CD4-positive, alpha-beta T cell (primary cell): ENCODE measurements at regions not wholly inside any gene's neighbourhood (a gene's known extent, or its start where the extent isn't known, plus 50 kb on each side); places are given as distances from the start of the nearest gene placed in this dataset.

Experiments
- ATAC-seq: fragments of 200-7000 bp; cut with Tn5 transposase; one replicate; pipeline ENCODE4 v1.10.0; 2022; ENCODE audit warnings: mild to moderate bottlenecking; ENCODE audit not compliant: poor library complexity
- CTCF ChIA-PET: fragments of 350-600 bp; sonication (Branson Sonifier 250); formaldehyde crosslinking; loops from one replicate; lab custom pipeline; 2021; ENCODE audit warnings: antibody characterized with exemption, inconsistent platforms; lab: Charles Lee
- POLR2A ChIA-PET: fragments of 350-600 bp; sonication (Branson Sonifier 250); formaldehyde crosslinking; loops from one replicate; lab custom pipeline; 2021; ENCODE audit warnings: antibody characterized with exemption, inconsistent platforms; lab: Charles Lee
- DNase-seq, 14 experiments: peaks; one replicate each; pipeline ENCODE4 v3.0.0-alpha.2; 2013 to 2020; ENCODE audit warnings: mixed read lengths in 2 of 14
- H3K27ac ChIP-seq, 2 donors: one replicate each; pipeline versions ENCODE4 v1.5.1 to v1.7.0; 2013; ENCODE audit warnings: low read length in 2 of 2, low read depth in 1 of 2, mild to moderate bottlenecking in 1 of 2
- H3K27me3 ChIP-seq, 2 experiments: 1 replicate in 1 of 2; 2 replicates in 1 of 2; pipeline versions ENCODE4 v1.6.1 to v1.7.0; 2013; ENCODE audit warnings: low read length in 2 of 2, control low read depth in 1 of 2, mild to moderate bottlenecking in 1 of 2, moderate library complexity in 1 of 2; ENCODE audit not compliant: insufficient read depth in 2 of 2, control insufficient read depth in 1 of 2
- H3K36me3 ChIP-seq: one replicate; pipeline ENCODE4 v1.6.1; 2013; ENCODE audit warnings: low read length, control low read depth; ENCODE audit not compliant: insufficient read depth
- H3K4me1 ChIP-seq: one replicate; pipeline ENCODE4 v1.6.1; 2013; ENCODE audit warnings: low read length, control low read depth; ENCODE audit not compliant: insufficient read depth
- H3K4me3 ChIP-seq: one replicate; pipeline ENCODE4 v1.5.1; 2013; ENCODE audit warnings: mild to moderate bottlenecking, low read length, moderate library complexity
- H3K9me3 ChIP-seq, 2 experiments: 1 replicate in 1 of 2; 2 replicates in 1 of 2; pipeline versions ENCODE4 v1.6.1 to v1.7.0; 2013; ENCODE audit warnings: low read length in 2 of 2, mild to moderate bottlenecking in 2 of 2, control low read depth in 1 of 2, moderate library complexity in 1 of 2; ENCODE audit not compliant: control insufficient read depth in 1 of 2, insufficient read depth in 1 of 2
- H3K27ac Mint-ChIP-seq: one replicate; pipeline ENCODE4 v1.8.0; 2020; ENCODE audit warnings: mixed read lengths
- H3K27me3 Mint-ChIP-seq: one replicate; pipeline ENCODE4 v1.8.0; 2021; ENCODE audit warnings: mixed read lengths
- H3K36me3 Mint-ChIP-seq: one replicate; pipeline ENCODE4 v1.8.0; 2021; ENCODE audit warnings: low read depth, mixed read lengths
- H3K4me1 Mint-ChIP-seq: one replicate; pipeline ENCODE4 v1.8.0; 2021; ENCODE audit warnings: low read depth, mixed read lengths
- H3K4me3 Mint-ChIP-seq: one replicate; pipeline ENCODE4 v1.8.0; 2020; ENCODE audit warnings: mild to moderate bottlenecking, mixed read lengths
- H3K9me3 Mint-ChIP-seq: one replicate; pipeline ENCODE4 v1.8.0; 2020; ENCODE audit warnings: mixed read lengths
- CTCF ChIP-seq: fragments of 200-600 bp; IDR thresholded peaks from one replicate; pipeline ENCODE4 v1.8.0; 2022; ENCODE audit warnings: antibody characterized with exemption, mild to moderate bottlenecking
- intact Hi-C, 2 experiments: fragments of 100-400 bp; cut with DNase I in 1 of 2; cut with micrococcal nuclease in 1 of 2; formaldehyde crosslinking; loops; one replicate each; pipeline versions ENCODE4 v1.15.1 to v1.9.0; 2023 to 2025; cut with DNase I, micrococcal nuclease

GRCh38 chr15:95987299-95987698 is 343.2 kb upstream of the NR2F2 start:
- H3K27ac Mint-ChIP-seq: no peak overlapping the region
- peaks cover 0 to 3% of the 10 kb centered on the region in 2 experiments for H3K27me3 ChIP-seq
- ChIA-PET CTCF (no interaction called here), POLR2A (no interaction called here)
- intact Hi-C loops: no loop called here
- H3K4me1 Mint-ChIP-seq: no peaks in the 10 kb centered on the region
- H3K4me1 ChIP-seq: no peaks in the 10 kb centered on the region
- H3K9me3 ChIP-seq: peaks cover 0 to 7% of the 10 kb centered on the region in 2 experiments
- H3K27me3 Mint-ChIP-seq: peaks cover 17% of the 10 kb centered on the region
- no peaks in the 10 kb centered on the region for H3K9me3 Mint-ChIP-seq
- DNase-seq: no peak
- H3K36me3 Mint-ChIP-seq: no peaks in the 10 kb centered on the region
- TF ChIP-seq CTCF: no peak
- H3K36me3 ChIP-seq: no peaks in the 10 kb centered on the region
- H3K27ac ChIP-seq: no peak overlapping the region
- H3K4me3 Mint-ChIP-seq: no peak overlapping the region
- no peak for ATAC-seq
- no peak overlapping the region for H3K4me3 ChIP-seq

- Histone ChIP-seq H3K27me3 (peaks cover 0 to 7% of the 10 kb centered on the region in 2 experiments), H3K4me1 (no peaks in the 10 kb centered on the region), H3K36me3 (no peaks in the 10 kb centered on the region), H3K9me3 (peaks cover 0 to 7% of the 10 kb centered on the region in 2 experiments), H3K4me3 (no peak overlapping the region), H3K27ac (no peak overlapping the region)
- ATAC-seq (no peak), DNase-seq (no peak)
- intact Hi-C loops: no loop called here
- no peaks in the 10 kb centered on the region for H3K9me3 Mint-ChIP-seq
- H3K27me3 Mint-ChIP-seq: peaks cover 17% of the 10 kb centered on the region
- no peak overlapping the region for H3K27ac Mint-ChIP-seq
- H3K36me3 Mint-ChIP-seq: no peaks in the 10 kb centered on the region
- CTCF ChIA-PET: no interaction called here
- H3K4me1 Mint-ChIP-seq: no peaks in the 10 kb centered on the region
- POLR2A ChIA-PET: no interaction called here
- no peak for TF ChIP-seq CTCF
- H3K4me3 Mint-ChIP-seq: no peak overlapping the region
Measured at GRCh38 chr15:95987886-95988573, 342.5 kb upstream of the NR2F2 start.

GRCh38 chr15:95988574-95988887 is 342.0 kb upstream of the NR2F2 start:
- ATAC-seq (no peak), DNase-seq (no peak)
- no peaks in the 10 kb centered on the region for H3K9me3 Mint-ChIP-seq
- H3K27me3 ChIP-seq: peaks cover 0 to 7% of the 10 kb centered on the region in 2 experiments
- H3K4me1 Mint-ChIP-seq: no peaks in the 10 kb centered on the region
- TF ChIP-seq CTCF: no peak
- H3K36me3 Mint-ChIP-seq: no peaks in the 10 kb centered on the region
- no peaks in the 10 kb centered on the region for H3K36me3 ChIP-seq
- ChIA-PET CTCF (no interaction called here), POLR2A (no interaction called here)
- no peak overlapping the region for H3K27ac ChIP-seq
- no peak overlapping the region for H3K4me3 ChIP-seq
- no peak overlapping the region for H3K4me3 Mint-ChIP-seq
- peaks cover 17% of the 10 kb centered on the region for H3K27me3 Mint-ChIP-seq
- intact Hi-C loops: no loop called here
- H3K4me1 ChIP-seq: no peaks in the 10 kb centered on the region
- H3K27ac Mint-ChIP-seq: no peak overlapping the region
- H3K9me3 ChIP-seq: peaks cover 0 to 7% of the 10 kb centered on the region in 2 experiments
